Neural cell (in vitro differentiated cells): ENCODE measurements at regions not wholly inside any gene's neighbourhood (a gene's known extent, or its start where the extent isn't known, plus 50 kb on each side); places are given as distances from the start of the nearest gene placed in this dataset.

Source experiments
- H2AFZ ChIP-seq: fragments of 200-600, 300-800 bp; sonication (generic), shearing (Covaris generic); 2 replicates; pipeline ENCODE4 v1.6.0; 2014; ENCODE audit warnings: low read depth, mild to moderate bottlenecking, antibody characterized with exemption, low read length, moderate library complexity
- H3F3A ChIP-seq: fragments of 200-600 bp; shearing (Covaris generic); 2 replicates; pipeline ENCODE4 v1.6.1; 2016; ENCODE audit warnings: mild to moderate bottlenecking, moderate library complexity, mixed read lengths, antibody characterized with exemption, low read length; ENCODE audit not compliant: insufficient read depth, poor library complexity, severe bottlenecking
- H3K27ac ChIP-seq: fragments of 200-600, 300-800 bp; sonication (generic), shearing (Covaris generic); 2 replicates; pipeline ENCODE4 v1.5.1; 2014; ENCODE audit warnings: mild to moderate bottlenecking, low read length, moderate library complexity
- H3K27me3 ChIP-seq: fragments of 300-800, 200-600 bp; sonication (generic), shearing (Covaris generic); 2 replicates; pipeline ENCODE4 v1.6.0; 2014; ENCODE audit warnings: mild to moderate bottlenecking, low read depth, low read length, moderate library complexity; ENCODE audit not compliant: insufficient read depth
- H3K36me3 ChIP-seq: fragments of 300-800, 200-600 bp; sonication (generic), shearing (Covaris generic); 2 replicates; pipeline ENCODE4 v1.5.1; 2014; ENCODE audit warnings: mild to moderate bottlenecking, antibody characterized with exemption, low read length, moderate library complexity; ENCODE audit not compliant: insufficient read depth
- H3K4me2 ChIP-seq: fragments of 300-800, 200-600 bp; sonication (generic), shearing (Covaris generic); 2 replicates; pipeline ENCODE4 v1.6.0; 2014; ENCODE audit warnings: mild to moderate bottlenecking, low read length
- H3K4me3 ChIP-seq: fragments of 300-800, 200-600 bp; sonication (generic), shearing (Covaris generic); 2 replicates; pipeline ENCODE4 v1.5.1; 2014; ENCODE audit warnings: mild to moderate bottlenecking, low read length, moderate library complexity
- H3K79me2 ChIP-seq: fragments of 200-600 bp; shearing (Covaris generic); replicated peaks from 2 replicates; pipeline ENCODE4 v1.6.0; 2014; ENCODE audit warnings: mild to moderate bottlenecking, low read length, moderate library complexity; ENCODE audit not compliant: insufficient read depth
- H3K9ac ChIP-seq: fragments of 300-800, 200-600 bp; sonication (generic), shearing (Covaris generic); 2 replicates; pipeline ENCODE4 v1.6.1; 2016; ENCODE audit warnings: mild to moderate bottlenecking, low read length, mixed read lengths
- H3K9me2 ChIP-seq: fragments of 200-600 bp; shearing (Covaris generic); 2 replicates; pipeline ENCODE4 v1.6.1; 2016; ENCODE audit warnings: mild to moderate bottlenecking, low read length, mixed read lengths; ENCODE audit not compliant: insufficient read depth
- H3K9me3 ChIP-seq: fragments of 200-600, 300-800 bp; sonication (generic), shearing (Covaris generic); 2 replicates; pipeline ENCODE4 v1.6.1; 2016; ENCODE audit warnings: mild to moderate bottlenecking, mixed run types, low read length, moderate library complexity, mixed read lengths
- H4K20me1 ChIP-seq: fragments of 200-600 bp; shearing (Covaris generic); 2 replicates; pipeline ENCODE4 v1.6.1; 2016; ENCODE audit warnings: mild to moderate bottlenecking, mixed run types; ENCODE audit not compliant: insufficient read depth
- EP300 ChIP-seq: fragments of 450-650 bp; conservative IDR thresholded peaks from 2 replicates; pipeline ENCODE4 v1.6.1; 2014; ENCODE audit warnings: antibody characterized with exemption, mild to moderate bottlenecking, moderate library complexity; ENCODE audit not compliant: poor library complexity, severe bottlenecking
- EZH2 ChIP-seq: fragments of 200-600, 300-800 bp; shearing (Covaris generic), sonication (generic); IDR thresholded peaks from 2 replicates; pipeline ENCODE4 v1.6.1; 2014; ENCODE audit warnings: antibody characterized with exemption, low read length, borderline replicate concordance, mild to moderate bottlenecking; ENCODE audit not compliant: insufficient read depth, poor library complexity, severe bottlenecking
- MXI1 ChIP-seq: fragments of 450-650 bp; conservative IDR thresholded peaks from 2 replicates; pipeline ENCODE4 v1.6.1; 2014; ENCODE audit warnings: antibody characterized with exemption, mild to moderate bottlenecking; ENCODE audit not compliant: poor library complexity, severe bottlenecking
- POLR2AphosphoS5 ChIP-seq: IDR thresholded peaks from 2 replicates; pipeline ENCODE4 v1.6.1; 2012
- RAD21 ChIP-seq: fragments of 450-650 bp; conservative IDR thresholded peaks from 2 replicates; pipeline ENCODE4 v1.6.1; 2014; ENCODE audit warnings: antibody characterized with exemption, mild to moderate bottlenecking, moderate library complexity
- SMC3 ChIP-seq: fragments of 450-650 bp; conservative IDR thresholded peaks from 2 replicates; pipeline ENCODE4 v1.6.1; 2014; ENCODE audit warnings: antibody characterized with exemption, mild to moderate bottlenecking, moderate library complexity; ENCODE audit not compliant: poor library complexity
- TAF1 ChIP-seq: IDR thresholded peaks from 2 replicates; pipeline ENCODE4 v1.6.1; 2012; ENCODE audit warnings: low read depth
- TF ChIP-seq, protein P1 (sequence below): IDR thresholded peaks from 2 replicates; pipeline ENCODE4 v1.6.1; 2012; ENCODE audit warnings: borderline replicate concordance
- TF ChIP-seq, protein P2 (sequence below): fragments of 450-650 bp; IDR thresholded peaks from 2 replicates; pipeline ENCODE4 v1.5.1; 2014; ENCODE audit warnings: antibody characterized with exemption, mild to moderate bottlenecking, moderate library complexity; ENCODE audit not compliant: poor library complexity, severe bottlenecking

DNA sequence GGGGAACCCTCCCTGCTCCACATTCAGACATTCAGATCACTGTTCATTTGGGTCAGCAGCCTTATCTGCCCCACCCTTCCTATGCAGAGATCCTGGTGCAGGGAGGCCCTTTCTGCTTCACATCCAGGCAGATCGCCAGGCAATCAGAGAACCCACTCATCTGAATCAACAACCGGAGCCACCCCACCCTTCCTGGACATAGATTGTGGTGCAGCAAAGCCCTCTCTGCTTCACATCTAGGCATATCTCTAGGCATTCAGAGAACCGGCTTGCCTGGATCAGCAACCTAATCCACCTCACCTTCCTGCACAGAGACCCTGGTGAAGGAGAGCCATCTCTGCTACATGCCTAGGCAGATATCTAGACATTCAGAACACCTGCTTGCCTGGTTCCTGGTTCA lies 184.5 kb upstream of the CNTNAP5 start:
- Histone ChIP-seq H3F3A (no peaks in the 10 kb centered on the region), H2AFZ (no peak overlapping the region)
- TF ChIP-seq, protein P1, sequence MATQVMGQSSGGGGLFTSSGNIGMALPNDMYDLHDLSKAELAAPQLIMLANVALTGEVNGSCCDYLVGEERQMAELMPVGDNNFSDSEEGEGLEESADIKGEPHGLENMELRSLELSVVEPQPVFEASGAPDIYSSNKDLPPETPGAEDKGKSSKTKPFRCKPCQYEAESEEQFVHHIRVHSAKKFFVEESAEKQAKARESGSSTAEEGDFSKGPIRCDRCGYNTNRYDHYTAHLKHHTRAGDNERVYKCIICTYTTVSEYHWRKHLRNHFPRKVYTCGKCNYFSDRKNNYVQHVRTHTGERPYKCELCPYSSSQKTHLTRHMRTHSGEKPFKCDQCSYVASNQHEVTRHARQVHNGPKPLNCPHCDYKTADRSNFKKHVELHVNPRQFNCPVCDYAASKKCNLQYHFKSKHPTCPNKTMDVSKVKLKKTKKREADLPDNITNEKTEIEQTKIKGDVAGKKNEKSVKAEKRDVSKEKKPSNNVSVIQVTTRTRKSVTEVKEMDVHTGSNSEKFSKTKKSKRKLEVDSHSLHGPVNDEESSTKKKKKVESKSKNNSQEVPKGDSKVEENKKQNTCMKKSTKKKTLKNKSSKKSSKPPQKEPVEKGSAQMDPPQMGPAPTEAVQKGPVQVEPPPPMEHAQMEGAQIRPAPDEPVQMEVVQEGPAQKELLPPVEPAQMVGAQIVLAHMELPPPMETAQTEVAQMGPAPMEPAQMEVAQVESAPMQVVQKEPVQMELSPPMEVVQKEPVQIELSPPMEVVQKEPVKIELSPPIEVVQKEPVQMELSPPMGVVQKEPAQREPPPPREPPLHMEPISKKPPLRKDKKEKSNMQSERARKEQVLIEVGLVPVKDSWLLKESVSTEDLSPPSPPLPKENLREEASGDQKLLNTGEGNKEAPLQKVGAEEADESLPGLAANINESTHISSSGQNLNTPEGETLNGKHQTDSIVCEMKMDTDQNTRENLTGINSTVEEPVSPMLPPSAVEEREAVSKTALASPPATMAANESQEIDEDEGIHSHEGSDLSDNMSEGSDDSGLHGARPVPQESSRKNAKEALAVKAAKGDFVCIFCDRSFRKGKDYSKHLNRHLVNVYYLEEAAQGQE = no peak
- no peak for TF ChIP-seq POLR2AphosphoS5
- no peak for TF ChIP-seq EP300
- TF ChIP-seq MXI1 = no peak
- TF ChIP-seq EZH2 = no peak
- TF ChIP-seq SMC3 = no peak
- no peak for TF ChIP-seq TAF1
- TF ChIP-seq RAD21 = no peak
- TF ChIP-seq, protein P2, sequence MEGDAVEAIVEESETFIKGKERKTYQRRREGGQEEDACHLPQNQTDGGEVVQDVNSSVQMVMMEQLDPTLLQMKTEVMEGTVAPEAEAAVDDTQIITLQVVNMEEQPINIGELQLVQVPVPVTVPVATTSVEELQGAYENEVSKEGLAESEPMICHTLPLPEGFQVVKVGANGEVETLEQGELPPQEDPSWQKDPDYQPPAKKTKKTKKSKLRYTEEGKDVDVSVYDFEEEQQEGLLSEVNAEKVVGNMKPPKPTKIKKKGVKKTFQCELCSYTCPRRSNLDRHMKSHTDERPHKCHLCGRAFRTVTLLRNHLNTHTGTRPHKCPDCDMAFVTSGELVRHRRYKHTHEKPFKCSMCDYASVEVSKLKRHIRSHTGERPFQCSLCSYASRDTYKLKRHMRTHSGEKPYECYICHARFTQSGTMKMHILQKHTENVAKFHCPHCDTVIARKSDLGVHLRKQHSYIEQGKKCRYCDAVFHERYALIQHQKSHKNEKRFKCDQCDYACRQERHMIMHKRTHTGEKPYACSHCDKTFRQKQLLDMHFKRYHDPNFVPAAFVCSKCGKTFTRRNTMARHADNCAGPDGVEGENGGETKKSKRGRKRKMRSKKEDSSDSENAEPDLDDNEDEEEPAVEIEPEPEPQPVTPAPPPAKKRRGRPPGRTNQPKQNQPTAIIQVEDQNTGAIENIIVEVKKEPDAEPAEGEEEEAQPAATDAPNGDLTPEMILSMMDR = no peak

DNA sequence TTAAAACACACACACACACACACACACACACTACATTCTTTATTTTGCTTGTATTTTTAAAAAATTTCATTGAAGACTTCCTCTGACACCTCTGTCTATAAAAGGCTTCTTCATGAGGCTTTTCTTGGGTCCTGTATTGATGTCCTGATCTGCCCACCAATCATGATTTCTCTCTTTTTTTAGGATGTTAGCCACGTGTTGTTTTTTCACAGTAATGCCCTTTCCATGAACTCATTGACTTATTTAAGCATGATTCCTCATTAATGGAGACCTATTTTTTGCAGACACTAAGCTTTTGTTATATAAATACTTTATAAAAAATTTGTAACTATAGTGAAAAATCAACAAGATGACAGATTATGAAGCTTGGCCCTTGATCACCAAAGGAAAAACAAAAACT lies 173.8 kb upstream of the CNTNAP5 start:
- Histone ChIP-seq H2AFZ (no peak overlapping the region), H3F3A (no peaks in the 10 kb centered on the region), H3K36me3 (no peaks in the 10 kb centered on the region), H3K79me2 (no peaks in the 10 kb centered on the region), H3K4me3 (no peak overlapping the region), H3K9me2 (no peaks in the 10 kb centered on the region), H3K27ac (no peak overlapping the region), H3K9me3 (no peaks in the 10 kb centered on the region), H3K27me3 (no peaks in the 10 kb centered on the region), H3K9ac (no peak overlapping the region), H3K4me2 (no peak overlapping the region), H4K20me1 (no peaks in the 10 kb centered on the region)
- no peak for TF ChIP-seq SMC3
- no peak for TF ChIP-seq EP300
- TF ChIP-seq POLR2AphosphoS5 = no peak
- TF ChIP-seq TAF1 = no peak
- no peak for TF ChIP-seq MXI1
- TF ChIP-seq, protein P1 = no peak
- TF ChIP-seq, protein P2 = no peak
- TF ChIP-seq RAD21 = no peak
- TF ChIP-seq EZH2 = no peak

More for the DNA sequence above, 184.5 kb upstream of the CNTNAP5 start:
- Histone ChIP-seq H3K79me2 (no peaks in the 10 kb centered on the region), H3K27ac (no peak overlapping the region), H3K9me2 (no peaks in the 10 kb centered on the region), H3K4me3 (no peak overlapping the region), H4K20me1 (no peaks in the 10 kb centered on the region), H3K27me3 (no peaks in the 10 kb centered on the region), H3K36me3 (no peaks in the 10 kb centered on the region), H3K4me2 (no peak overlapping the region), H3K9ac (no peak overlapping the region), H3K9me3 (peaks cover 7% of the 10 kb centered on the region)
